ENCODE measurements at regions not wholly inside any gene's neighbourhood (a gene's known extent, or its start where the extent isn't known, plus 50 kb on each side); places are given as distances from the start of the nearest gene placed in this dataset.
"Not testable (repeated sequence)": the region's sequence is repeated elsewhere in the genome, so short reads cannot be mapped to it uniquely, and the experiment has no call there.

DNA sequence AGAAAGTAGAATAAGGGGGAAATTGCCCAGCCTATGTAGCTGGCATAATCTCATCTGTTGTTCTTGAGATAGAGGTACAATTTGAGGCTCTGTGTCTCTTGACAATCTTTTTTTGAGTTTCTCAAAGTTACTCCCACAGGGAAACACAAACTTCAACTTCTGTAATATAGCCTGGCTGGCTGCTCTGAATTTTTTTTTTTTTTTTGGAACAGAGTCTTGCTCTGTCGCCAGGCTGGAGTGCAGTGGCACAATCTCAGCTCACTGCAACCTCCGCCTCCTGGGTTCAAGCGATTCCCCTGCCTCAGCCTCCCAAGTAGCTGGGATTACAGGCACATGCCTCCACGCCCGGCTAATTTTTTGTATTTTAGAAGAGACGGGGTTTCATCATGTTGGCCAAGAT is 1486.8 kb upstream of the WWC1 start:
- not testable (repeated sequence) for DNase-seq (ENCODE audit: low read depth in 4 of 4, low spot score in 1 of 4)

DNA sequence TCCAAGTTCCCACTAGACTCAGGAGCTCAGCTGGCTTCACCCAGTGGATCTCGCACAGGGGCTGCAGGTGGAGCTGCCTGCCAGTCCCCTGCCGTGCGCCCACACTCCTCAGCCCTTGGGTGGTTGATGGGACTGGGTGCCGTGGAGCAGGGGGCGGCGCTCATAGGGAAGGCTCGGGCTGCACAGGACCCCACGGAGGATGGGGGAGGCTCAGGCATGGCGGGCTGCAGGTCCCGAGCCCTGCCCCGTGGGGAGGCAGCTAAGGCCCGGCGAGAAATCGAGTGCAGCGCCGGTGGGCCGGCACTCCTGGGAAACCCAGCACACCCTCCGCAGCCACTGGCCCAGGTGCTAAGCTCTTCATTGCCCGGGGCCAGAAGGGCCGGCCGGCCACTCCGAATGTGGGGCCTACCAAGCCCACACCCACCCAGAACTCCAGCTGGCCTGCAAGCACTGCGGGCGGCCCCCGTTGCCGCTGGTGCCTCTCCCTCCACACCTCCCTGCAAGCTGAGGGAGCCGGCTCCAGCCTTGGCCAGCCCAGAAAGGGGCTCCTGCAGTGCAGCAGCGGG is 1481.3 kb upstream of the WWC1 start:
- not testable (repeated sequence) for DNase-seq (ENCODE audit: low read depth in 4 of 4, low spot score in 1 of 4)

DNA sequence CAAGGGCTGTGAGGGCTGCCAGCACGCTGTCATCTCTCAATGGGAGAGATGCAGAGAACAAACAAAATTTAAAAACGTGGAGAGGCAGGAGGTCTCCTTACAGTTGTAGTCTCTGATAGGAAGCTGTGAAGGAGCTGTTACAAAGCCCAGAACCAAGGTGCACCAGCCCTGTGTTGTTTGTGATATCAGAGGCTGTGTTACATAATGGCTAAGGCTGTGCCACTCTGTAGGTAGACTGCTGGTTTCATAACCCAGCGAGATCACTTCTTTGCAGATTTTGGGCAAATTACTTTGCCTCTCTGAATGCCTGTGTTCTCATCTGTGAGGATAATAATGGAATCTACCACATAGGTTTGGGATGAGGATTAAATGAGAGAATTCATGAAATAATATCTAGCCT is 1480.7 kb upstream of the WWC1 start:
- DNase-seq (ENCODE audit: low read depth in 4 of 4, low spot score in 1 of 4), result no peak

DNA sequence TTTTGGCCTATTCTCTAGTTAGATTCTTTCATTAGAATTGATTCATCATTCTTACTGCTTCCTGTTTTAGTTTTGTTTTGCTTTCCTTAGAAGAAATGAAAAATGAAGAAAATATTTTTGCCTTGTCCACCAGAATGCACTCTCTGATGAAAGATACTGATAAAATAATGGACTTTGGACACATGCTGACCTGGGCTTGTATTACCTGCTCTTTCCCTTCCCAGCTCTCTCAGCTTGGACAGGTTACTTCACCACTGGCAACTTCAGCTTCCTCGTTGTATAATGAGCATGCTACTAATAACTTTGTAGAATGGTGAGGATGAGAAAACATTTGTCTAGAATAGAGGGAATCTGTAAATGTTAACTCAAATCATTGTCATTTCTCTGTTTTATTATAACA is 1468.1 kb upstream of the WWC1 start:
- DNase-seq (ENCODE audit: low read depth in 4 of 4, low spot score in 1 of 4), result no peak

DNA sequence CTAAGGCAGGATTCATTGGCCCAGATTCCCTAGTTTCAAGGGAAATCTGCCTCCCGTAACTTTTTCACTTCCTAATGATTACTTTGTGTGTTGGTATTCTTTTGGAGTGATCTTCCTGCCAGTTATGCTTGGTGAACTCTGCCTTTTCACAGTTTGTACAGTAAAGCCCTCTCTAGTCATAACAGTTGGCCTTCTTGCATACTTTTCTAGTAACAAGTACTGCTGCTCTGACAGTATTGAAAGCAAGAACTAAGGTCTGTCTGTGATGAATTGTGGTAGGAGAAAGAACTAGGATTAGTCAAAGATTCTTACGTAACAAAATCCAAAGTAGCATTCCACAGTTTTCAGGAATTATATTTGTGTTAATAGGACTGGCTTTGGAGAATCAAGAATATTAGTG is 1457.2 kb upstream of the WWC1 start:
- no peak for DNase-seq (ENCODE audit: low read depth in 4 of 4, low spot score in 1 of 4)

DNA sequence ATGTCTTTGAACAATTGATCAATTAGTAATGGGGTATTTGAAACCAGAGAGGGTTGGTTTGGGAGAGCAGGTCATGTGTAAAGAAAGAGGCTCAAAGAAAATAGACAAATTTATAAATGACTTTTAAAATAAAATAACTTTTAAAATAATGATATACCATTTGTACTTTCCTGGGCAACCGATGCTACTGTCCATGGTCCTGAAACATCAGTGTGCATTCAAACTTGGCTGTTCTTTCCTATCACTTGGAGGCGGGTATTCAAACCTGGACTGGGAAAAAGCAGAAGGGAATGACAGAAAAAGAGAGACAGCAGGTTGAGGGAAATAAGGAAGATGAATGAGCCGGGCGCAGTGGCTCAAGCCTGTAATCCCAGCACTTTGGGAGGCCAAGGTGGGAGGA is 1446.4 kb upstream of the WWC1 start:
- no peak for DNase-seq (ENCODE audit: low read depth in 4 of 4, low spot score in 1 of 4)

DNA sequence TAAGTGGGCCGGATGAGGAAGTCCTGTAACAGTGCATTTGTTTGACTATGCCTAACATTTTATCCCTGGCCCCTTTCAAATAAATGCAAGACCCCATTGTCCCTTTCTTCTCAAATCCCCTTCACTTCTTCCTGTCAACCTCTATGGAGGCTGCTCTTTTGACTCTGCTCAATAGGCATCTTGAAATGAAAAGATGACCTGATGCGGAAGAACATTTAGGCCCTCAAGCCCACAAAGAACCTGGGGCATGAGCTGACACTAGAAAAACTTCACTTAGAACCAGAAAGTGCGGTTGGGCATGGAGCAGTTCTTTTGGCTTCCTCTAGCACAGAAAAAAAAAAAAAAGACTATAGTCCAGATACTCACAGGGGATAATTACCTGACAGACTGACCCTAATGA is 1434.7 kb upstream of the WWC1 start:
- DNase-seq (ENCODE audit: low read depth in 4 of 4, low spot score in 1 of 4), result no peak

DNA sequence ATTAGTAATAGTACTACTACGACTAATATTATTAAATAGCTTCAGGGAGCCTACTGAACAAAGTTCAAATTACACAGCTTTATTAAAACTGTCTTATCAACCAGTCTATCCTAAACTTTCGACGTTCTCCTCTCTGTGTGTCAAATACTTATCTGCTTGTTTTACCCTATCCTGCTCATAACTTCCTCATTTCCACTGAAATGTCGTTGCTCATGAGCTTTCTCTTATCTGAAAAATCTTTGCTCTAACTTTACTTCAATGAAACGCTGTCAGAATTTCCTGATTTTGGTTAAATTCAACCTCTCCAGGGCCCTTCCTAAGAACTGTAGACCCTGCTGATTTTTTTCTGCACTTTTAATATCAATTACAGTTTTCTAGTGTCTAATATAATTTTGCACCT is 1431.0 kb upstream of the WWC1 start:
- no peak for DNase-seq (ENCODE audit: low read depth in 4 of 4, low spot score in 1 of 4)

DNA sequence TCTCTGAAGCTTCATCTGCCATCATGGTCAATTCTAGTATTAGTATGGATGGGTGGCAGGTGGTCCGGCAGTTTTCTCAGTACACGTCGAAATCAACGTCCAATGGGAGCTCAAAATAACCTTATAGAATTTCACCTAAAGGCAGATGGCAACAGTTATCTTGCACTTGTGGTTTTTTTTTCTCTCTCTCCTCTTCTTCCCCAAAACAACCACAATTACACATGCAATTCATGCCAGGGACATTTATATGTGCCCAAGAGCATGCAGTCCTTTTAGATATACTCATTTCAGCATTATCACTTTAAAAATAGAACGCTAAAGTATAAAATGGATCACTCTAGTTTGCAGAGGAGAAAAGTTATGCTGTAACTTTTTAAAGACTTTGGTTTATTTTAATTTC is 1428.9 kb upstream of the WWC1 start:
- DNase-seq (ENCODE audit: low read depth in 4 of 4, low spot score in 1 of 4), result no peak

DNA sequence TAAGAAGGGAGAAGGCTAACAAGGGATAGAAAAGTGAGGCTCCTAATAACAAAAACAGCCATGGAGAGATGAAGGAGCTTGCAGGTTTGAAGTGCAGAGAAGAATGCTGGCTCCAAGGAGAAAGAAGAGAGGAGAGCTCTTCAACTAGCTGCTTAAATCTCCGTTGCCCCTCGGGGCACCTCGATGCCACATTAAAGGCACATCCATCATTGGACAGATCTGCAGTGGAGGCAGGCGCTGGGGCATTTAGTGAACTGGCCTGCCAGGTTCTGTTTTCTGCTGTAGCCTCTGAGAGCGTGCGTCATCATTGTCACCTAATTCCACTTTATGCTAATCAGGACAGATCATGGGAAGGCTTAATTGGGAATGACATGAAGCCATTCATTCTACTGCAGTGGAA is 1426.2 kb upstream of the WWC1 start:
- no peak for DNase-seq (ENCODE audit: low read depth in 4 of 4, low spot score in 1 of 4)

DNA sequence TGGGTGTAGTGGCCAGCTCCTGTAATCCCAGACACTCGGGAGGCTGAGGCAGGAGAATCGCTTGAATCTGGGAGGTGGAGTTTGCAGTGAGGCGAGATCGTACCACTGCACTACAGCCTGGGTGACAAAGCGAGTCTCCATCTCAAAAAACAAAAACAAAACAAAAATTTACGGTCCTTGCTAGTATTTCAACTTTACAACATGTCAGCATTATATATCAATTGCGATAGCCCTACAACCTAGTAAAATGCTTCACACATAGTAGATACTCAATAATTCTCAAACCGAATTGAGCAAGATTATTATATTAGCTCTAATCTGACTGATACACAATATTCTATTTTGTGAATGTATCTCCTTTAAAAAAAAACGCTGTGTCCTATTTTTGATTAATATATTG is 1411.0 kb upstream of the WWC1 start:
- no peak for DNase-seq (ENCODE audit: low read depth in 4 of 4, low spot score in 1 of 4)

DNA sequence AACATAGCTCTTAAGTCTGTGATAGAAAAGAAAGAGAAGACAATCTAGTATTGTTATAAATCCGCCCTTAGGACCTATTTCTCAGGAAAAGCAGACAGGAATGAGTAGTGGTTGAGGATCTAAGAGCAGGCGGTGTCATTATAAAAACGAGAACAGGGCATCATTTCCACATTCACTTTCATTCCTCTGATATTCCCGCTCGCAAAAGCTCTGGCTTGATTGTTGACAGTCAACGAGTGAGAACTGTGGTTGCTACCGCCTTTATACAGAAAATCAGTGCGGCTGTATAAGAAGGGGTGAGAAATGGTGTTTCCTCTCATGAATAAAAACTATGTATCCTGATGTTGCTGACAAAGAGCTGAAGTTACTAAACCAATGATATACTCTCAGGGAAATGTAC is 1409.6 kb upstream of the WWC1 start:
- DNase-seq (ENCODE audit: low read depth in 4 of 4, low spot score in 1 of 4), result no peak

DNA sequence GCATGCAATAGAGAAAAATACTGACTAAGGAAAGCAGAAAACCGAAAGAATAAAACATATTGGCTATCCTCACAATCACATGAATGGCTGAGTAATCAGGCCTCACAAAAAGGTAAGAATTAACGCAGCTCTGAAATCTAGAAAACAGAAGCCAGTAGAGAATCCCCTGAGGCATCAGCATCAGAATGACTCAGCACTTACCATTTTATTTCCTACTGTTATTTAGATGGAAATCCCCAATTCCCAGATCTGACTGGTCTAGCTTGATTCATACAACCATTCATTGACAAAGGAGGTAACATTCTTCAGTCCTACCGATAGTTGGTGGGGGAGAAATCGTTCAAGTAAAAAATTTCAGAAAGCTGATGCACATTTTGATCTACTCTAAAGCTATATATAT is 1408.4 kb upstream of the WWC1 start:
- DNase-seq (ENCODE audit: low read depth in 4 of 4, low spot score in 1 of 4), result no peak

DNA sequence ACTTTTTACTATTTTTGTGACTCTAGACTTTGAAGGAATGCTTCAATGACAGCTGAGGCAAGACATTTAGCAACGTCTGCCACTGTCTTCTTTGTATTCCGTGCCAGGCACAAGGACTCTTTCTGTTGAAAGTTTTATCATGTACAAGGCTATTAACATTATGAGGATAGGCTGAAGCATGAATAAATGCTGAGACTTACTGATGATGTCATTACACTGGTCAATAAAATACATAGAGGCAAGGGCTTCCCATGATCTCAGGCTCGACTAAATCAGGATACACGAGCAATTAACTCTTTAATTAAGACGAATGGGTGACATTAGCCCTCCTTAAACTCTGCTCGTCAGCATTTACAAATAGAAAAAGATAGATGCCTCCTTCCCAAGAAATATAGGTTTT is 1393.3 kb upstream of the WWC1 start:
- no peak for DNase-seq (ENCODE audit: low read depth in 4 of 4, low spot score in 1 of 4)

DNA sequence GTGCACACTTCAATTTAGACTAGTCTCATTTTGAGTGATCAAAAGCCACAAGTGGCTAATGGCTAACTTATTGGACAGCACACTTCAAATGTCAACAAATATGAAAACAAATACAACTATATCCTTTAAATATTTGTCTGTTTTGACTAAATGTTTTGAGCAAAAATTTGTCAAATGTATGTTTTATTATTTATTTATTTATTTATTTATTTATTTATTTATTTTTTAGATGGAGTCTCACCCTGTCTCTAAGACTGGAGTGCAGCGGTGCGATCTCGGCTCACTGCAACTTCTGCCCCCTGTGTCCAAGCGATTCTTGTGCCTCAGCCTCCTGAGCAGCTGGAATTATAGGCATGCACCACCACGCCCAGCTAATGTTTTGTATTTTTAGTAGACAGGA is 1392.1 kb upstream of the WWC1 start:
- DNase-seq (ENCODE audit: low read depth in 4 of 4, low spot score in 1 of 4), result no peak

DNA sequence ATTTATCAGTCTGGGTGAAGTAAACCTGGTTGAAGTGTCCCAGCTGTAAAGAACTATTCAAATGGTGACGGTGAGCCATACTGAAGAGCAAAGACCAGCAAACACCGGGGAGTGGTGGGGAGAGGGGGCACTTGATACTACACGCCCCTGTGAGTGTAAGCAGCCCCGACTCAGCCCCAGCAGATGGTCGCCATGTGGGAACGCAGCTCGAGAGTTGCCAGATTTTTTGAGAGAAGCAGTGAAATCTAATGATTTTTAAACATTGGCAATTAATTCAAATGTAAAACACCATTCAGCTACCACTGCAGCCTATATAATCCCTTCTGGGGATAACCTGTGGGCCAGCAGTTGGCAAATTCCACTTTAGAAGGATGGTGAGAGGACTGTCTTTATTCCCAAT is 1386.9 kb upstream of the WWC1 start:
- no peak for DNase-seq (ENCODE audit: low read depth in 4 of 4, low spot score in 1 of 4)

DNA sequence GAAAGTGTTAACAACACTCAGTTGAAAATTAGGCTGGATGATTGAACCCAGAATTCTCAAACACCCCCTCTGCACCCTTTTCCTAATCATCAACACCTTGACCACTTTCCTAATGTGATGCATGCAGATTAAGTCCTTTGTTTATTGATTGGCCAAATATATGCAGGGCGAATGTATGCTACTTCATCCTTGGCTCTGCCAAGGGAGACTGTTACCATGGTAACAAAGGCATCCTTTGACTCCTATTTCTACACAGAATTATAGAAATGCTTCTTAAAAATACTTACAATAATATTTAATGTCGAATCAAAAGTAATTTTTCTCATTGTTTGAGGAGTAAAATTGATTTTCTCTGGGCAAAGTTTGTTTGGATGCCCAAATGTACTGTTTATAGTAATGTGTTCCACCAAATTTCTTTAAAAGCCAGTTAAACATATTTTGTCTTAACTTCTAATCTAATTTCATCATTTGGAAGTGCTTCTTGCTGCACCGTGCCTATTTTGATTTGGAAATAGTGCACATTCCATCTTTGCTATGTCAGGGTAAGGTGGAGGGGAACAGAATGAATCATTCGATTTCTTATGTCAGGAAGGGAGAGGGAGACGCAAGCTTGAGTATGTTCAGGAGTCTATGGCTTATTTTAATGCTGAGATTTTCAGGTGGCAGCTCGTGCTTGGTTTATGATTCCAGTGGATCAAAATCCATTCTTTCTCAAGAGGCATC is 1384.3 kb upstream of the WWC1 start:
- no peak for DNase-seq (ENCODE audit: low read depth in 4 of 4, low spot score in 1 of 4)

DNA sequence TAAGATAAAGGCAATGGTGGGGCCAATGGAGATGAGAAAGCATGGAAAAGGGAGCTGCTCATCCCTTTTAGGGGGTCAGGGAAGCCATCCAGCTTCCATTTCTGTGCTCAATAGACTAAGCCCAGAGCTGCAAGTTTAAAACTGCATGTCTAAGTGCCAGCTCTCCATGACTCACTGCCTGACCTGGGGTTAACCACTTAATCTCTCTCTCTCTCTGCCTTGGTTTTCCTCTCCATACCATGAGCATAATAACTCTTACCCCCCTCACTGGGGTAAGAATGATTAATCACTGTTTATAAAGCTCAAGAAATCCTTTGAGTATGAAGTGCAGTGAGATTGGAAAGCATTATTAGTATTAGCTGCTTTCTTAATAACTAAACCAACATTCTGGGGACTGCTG is 1382.4 kb upstream of the WWC1 start:
- no peak for DNase-seq (ENCODE audit: low read depth in 4 of 4, low spot score in 1 of 4)

DNA sequence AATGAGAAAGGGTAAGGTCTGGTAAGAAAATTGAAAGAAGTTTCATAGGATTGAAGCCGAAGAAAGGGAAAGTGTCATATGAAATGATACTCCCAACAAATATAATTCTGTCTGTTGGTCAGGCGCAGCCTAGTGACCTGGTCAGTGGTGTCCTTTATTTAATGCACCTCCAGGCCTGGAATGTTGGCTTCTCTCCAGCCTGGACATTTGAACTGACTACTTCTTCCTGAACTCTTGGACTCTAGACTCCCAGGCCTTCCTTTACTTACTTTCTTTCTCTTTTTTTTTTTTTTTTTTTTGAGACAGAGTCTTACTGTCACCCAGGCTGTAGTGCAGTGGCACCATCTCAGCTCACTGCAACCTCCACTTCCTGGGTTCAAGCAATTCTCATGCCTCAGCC is 1381.5 kb upstream of the WWC1 start:
- DNase-seq (ENCODE audit: low read depth in 4 of 4, low spot score in 1 of 4), result no peak

DNA sequence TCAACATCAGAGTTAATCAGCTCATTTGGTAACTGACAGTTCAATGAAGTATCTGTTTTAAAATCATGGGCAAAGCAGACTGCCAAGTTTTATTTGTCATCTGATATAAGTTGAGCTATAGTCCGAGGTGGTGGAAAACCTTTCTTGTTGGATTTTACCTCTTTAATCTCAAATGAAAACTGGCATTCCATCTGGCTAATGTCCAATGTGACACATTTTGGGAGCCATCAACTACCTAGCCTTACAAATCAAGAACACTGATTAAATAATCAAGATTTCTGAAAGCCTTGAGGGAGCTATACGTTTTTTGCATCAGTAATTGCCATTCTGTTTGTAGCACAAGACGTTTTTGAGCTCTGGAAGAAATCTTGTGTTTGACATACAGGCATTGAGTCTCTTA is 1380.5 kb upstream of the WWC1 start:
- DNase-seq (ENCODE audit: low read depth in 4 of 4, low spot score in 1 of 4), result no peak

DNA sequence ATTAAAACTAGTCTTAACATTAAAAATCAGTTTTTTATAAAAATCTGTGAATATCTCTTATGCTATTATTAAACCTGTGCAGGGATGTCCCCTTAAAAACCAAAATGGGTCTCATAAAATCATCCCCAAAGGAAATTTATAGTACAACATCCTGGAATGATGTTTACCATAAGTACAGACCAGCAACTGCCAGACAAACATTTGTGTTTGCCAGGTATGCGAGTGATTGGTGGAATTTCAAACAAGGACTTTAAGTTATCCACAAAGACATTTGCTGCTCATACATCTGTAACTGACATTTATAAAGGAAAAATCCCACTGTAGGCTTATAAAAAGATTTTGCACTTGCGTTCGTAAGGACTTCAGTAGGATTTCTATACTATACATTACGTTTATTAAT is 1375.4 kb upstream of the WWC1 start:
- DNase-seq (ENCODE audit: low read depth in 4 of 4, low spot score in 1 of 4), result no peak

DNA sequence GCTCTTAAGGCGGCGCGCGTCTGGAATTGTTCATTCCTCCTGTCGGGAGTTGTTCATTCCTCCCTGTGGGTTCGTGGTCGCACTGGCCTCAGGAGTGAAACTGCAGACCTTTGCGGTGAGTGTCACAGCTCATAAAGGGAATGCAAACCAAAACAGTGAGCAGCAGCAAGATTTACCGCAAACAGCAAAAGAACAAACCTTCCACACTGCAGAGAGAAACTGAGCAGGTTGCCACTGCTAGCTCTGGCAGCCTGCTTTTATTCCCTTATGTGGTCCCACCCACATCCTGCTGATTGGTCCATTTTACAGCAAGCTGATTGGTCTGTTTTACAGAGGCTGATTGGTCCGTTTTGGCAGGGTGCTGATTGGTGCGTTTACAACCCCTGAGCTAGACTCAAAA is 1365.3 kb upstream of the WWC1 start:
- DNase-seq (ENCODE audit: low read depth in 4 of 4, low spot score in 1 of 4), result no peak

DNA sequence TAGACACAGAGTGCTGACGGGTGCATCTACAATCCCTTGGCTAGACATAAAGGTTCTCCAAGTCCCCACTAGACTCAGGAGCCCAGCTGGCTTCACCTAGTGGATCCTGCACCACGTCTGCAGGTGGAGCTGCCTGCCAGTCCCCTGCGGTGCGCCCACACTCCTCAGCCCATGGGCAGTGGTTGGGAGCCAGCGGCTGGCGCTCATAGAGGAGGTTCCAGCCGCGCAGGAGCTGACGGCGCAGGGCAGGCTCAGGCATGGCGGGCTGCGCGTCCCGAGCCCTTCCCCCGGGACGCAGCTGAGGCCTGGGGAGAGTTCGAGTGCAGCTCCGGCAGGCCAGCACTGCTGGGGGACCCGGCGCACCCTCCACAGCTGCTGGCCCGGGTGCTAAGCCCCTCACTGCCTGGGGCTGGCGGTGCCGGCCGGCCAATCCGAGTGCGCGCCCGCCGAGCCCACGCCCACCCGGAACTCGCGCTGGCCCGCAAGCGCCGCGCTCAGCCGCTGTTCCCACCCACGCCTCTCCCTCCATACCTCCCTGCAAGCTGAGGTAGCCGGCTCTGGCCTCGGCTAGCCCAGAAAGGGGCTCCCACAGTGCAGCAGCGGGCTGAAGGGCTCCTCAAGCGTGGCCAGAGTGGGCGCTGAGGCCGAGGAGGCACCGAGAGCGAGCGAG is 1364.5 kb upstream of the WWC1 start:
- DNase-seq (ENCODE audit: low read depth in 4 of 4, low spot score in 1 of 4), result not testable (repeated sequence)
